Fibroblast of lung (primary cell): ENCODE measurements at regions not wholly inside any gene's neighbourhood (a gene's known extent, or its start where the extent isn't known, plus 50 kb on each side); places are given as distances from the start of the nearest gene placed in this dataset.

Source experiments
- DNase-seq, 2 donors: peaks; one replicate each; pipeline versions ENCODE4 v3.0.0 to v3.0.0-alpha.2; 2010; ENCODE audit warnings: low read depth in 2 of 2
- H2AFZ ChIP-seq: 2 replicates; pipeline ENCODE4 v1.5.1; 2012; ENCODE audit warnings: low read length, control low read depth, inconsistent platforms
- H3K27ac ChIP-seq: 2 replicates; pipeline ENCODE4 v1.5.1; 2011; ENCODE audit warnings: low read length, control low read depth; ENCODE audit not compliant: insufficient read depth
- H3K27me3 ChIP-seq: 2 replicates; pipeline ENCODE4 v1.5.1; 2011; ENCODE audit warnings: mild to moderate bottlenecking, low read length; ENCODE audit not compliant: control insufficient read depth, insufficient read depth
- H3K36me3 ChIP-seq: 2 replicates; pipeline ENCODE4 v1.5.1; 2011; ENCODE audit warnings: low read length; ENCODE audit not compliant: control insufficient read depth, insufficient read depth
- H3K4me1 ChIP-seq: 2 replicates; pipeline ENCODE4 v1.5.1; 2011; ENCODE audit warnings: low read length; ENCODE audit not compliant: control insufficient read depth, insufficient read depth; ENCODE audit errors: extremely low read depth
- H3K4me2 ChIP-seq: 2 replicates; pipeline ENCODE4 v1.5.1; 2011; ENCODE audit warnings: low read length, control low read depth; ENCODE audit not compliant: insufficient read depth; ENCODE audit errors: extremely low read depth
- H3K4me3 ChIP-seq, 4 experiments: fragments of 200-600 bp in 1 of 4; sonication (generic) in 1 of 4; replicated peaks in 1 of 4; 2 replicates each; pipeline ENCODE4 v1.5.1; 2011 to 2016; ENCODE audit warnings: low read length in 4 of 4, low read depth in 3 of 4, mild to moderate bottlenecking in 3 of 4, control low read depth in 2 of 4, inconsistent platforms in 1 of 4, mixed read lengths in 1 of 4; ENCODE audit not compliant: insufficient read depth in 1 of 4; ENCODE audit errors: control extremely low read depth in 1 of 4
- H3K79me2 ChIP-seq: 2 replicates; pipeline ENCODE4 v1.5.1; 2012; ENCODE audit warnings: mild to moderate bottlenecking, low read length, inconsistent platforms; ENCODE audit not compliant: control insufficient read depth, insufficient read depth
- H3K9ac ChIP-seq: 2 replicates; pipeline ENCODE4 v1.5.1; 2011; ENCODE audit warnings: mild to moderate bottlenecking, low read length, control low read depth; ENCODE audit not compliant: insufficient read depth
- H3K9me3 ChIP-seq: 2 replicates; pipeline ENCODE4 v1.5.1; 2012; ENCODE audit warnings: low read depth, low read length; ENCODE audit not compliant: control insufficient read depth, insufficient read depth
- H4K20me1 ChIP-seq: 2 replicates; pipeline ENCODE4 v1.5.1; 2011; ENCODE audit warnings: low read length; ENCODE audit not compliant: control insufficient read depth, insufficient read depth; ENCODE audit errors: extremely low read depth
- CTCF ChIP-seq, 2 donors: IDR thresholded peaks in 1 of 2; conservative IDR thresholded peaks in 1 of 2; 1 replicate in 1 of 2; 2 replicates in 1 of 2; pipeline ENCODE4 v1.5.1; 2011 to 2012; ENCODE audit warnings: low read length in 2 of 2, control low read depth in 1 of 2, inconsistent platforms in 1 of 2, low read depth in 1 of 2, mild to moderate bottlenecking in 1 of 2
- EZH2 ChIP-seq: IDR thresholded peaks from 2 replicates; pipeline ENCODE4 v1.5.1; 2012; ENCODE audit warnings: low read length, control low read depth, mild to moderate bottlenecking; ENCODE audit errors: missing control alignments

DNA sequence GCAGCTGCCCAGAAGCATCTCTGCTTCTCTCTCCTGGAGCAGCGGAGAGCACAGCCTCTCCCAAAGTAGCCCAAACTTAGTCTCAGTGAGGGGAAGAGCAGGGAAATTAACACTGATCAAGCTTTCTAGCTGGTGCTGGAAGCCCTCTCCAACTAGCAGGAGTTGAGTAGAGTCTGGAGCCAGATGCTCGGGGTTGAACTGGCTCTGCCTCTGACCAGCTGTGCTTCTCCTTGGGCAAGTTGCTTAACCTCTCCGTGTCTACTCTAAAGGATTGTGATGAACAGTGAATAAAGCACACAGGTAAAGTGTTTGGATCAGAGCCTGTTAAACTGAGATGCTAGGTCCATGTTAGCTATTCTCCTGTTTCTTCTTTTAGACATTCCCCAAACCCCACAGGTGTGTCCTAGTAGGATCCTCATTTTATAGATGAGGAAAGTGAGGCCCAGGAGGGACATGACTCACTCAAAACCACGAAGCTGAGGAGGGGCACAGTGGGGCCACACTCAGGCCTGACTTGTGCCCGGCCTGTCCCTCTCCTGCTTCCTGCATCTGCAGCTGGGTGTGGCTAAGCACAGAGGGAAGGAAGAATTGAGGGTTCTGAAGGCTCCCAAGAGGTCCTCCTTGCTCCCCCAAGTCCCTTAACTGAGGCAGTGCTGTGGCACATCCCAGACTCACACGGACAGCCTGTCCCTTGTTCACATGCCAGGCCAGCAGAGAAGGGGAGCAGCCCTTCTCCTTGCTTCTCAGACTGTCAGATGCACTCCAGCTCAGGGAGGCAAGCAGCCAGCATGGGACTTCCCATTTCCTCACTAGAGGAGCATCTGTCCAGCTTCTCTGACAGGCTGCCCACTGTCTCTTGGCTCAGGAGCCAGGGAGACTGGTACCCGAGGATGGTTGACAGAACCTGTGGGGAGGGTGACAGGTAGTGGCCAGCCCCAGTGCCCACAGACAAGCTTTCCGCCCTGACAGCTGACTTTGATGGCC is 152.0 kb upstream of the IGSF21 start:
- H3K4me2 ChIP-seq = no peak overlapping the region
- H3K79me2 ChIP-seq = no peaks in the 10 kb centered on the region
- no peak overlapping the region for H3K27ac ChIP-seq
- no peaks in the 10 kb centered on the region for H3K9me3 ChIP-seq
- no peaks in the 10 kb centered on the region for H3K36me3 ChIP-seq
- no peak for TF ChIP-seq EZH2
- no peak for TF ChIP-seq CTCF (conservative IDR thresholded peaks at IDR 0.05 in 1 of 2, IDR thresholded peaks at IDR 0.05 in 1 of 2; ENCODE audit: low read depth in 1 of 2, low read length in 2 of 2)
- no peak for DNase-seq
- H3K4me1 ChIP-seq = no peaks in the 10 kb centered on the region
- H4K20me1 ChIP-seq = no peaks in the 10 kb centered on the region
- no peak overlapping the region for H3K4me3 ChIP-seq
- no peak overlapping the region for H2AFZ ChIP-seq
- H3K27me3 ChIP-seq = no peaks in the 10 kb centered on the region
- no peak overlapping the region for H3K9ac ChIP-seq

DNA sequence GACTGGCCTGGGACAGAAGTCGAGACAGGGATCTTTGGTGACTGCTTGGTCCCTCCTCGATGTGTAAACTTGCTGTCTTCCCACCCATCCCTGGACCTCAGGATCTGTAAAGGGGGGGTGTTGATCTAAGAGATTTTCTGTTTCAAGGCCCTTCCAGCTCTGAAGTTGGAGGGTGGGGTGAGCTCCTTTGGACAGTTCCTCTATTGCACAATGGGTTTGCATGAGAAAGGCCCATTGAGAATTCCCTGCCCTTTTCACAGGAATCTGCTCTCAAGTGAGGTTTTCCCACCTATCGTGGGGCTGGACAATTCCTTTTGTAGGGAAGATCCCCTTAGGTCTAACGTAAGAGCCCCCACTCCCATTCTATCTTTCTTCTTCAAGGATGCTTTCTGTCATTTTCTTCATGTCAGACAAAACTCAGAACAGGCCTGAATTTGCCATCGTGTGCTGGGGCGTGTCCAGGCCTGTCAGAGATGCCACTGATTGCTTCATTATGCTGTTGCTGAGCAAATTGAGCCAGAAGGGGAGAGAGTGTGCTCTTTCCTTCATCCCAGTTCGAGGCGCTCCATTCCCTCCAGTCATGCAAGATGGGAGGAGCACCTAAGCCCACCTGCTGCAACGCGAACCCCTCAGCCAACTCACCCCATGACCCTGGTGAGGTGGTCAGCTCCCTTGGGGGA is 149.9 kb upstream of the IGSF21 start:
- no peak for DNase-seq
- no peaks in the 10 kb centered on the region for H3K79me2 ChIP-seq
- no peak overlapping the region for H3K4me2 ChIP-seq
- H3K4me1 ChIP-seq = no peaks in the 10 kb centered on the region
- no peaks in the 10 kb centered on the region for H3K9me3 ChIP-seq
- H2AFZ ChIP-seq = no peak overlapping the region
- no peak overlapping the region for H3K4me3 ChIP-seq
- H3K9ac ChIP-seq = no peak overlapping the region
- no peak overlapping the region for H3K27ac ChIP-seq
- no peaks in the 10 kb centered on the region for H3K27me3 ChIP-seq
- TF ChIP-seq EZH2 = no peak
- TF ChIP-seq CTCF (conservative IDR thresholded peaks at IDR 0.05 in 1 of 2, IDR thresholded peaks at IDR 0.05 in 1 of 2; ENCODE audit: low read depth in 1 of 2, low read length in 2 of 2) = no peak
- no peaks in the 10 kb centered on the region for H4K20me1 ChIP-seq
- H3K36me3 ChIP-seq = no peaks in the 10 kb centered on the region

DNA sequence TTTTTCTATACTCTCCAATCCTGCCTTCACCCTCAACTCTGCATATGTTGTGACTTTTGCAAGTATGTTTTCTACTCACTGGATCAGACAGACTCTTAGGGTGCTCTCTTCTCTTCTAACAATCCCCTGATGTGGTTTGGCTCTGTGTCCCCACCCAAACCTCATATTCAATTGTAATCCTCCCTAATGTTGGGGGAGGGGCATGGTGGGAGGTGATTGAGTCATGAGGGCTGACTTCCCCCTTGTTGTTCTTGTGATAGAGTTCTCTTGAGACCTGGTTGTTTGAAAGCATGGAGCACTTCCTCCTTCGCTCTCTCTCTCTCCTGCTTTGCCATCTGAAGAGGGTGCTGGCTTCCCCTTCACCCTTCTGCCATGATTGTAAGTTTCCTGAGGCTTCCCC is 148.9 kb upstream of the IGSF21 start:
- Histone ChIP-seq H3K4me3 (no peak overlapping the region), H3K36me3 (no peaks in the 10 kb centered on the region), H3K9ac (no peak overlapping the region), H3K4me2 (no peak overlapping the region), H3K9me3 (no peaks in the 10 kb centered on the region), H2AFZ (no peak overlapping the region), H4K20me1 (no peaks in the 10 kb centered on the region), H3K27me3 (no peaks in the 10 kb centered on the region), H3K79me2 (no peaks in the 10 kb centered on the region), H3K27ac (no peak overlapping the region), H3K4me1 (no peaks in the 10 kb centered on the region)
- TF ChIP-seq CTCF (conservative IDR thresholded peaks at IDR 0.05 in 1 of 2, IDR thresholded peaks at IDR 0.05 in 1 of 2; ENCODE audit: low read depth in 1 of 2, low read length in 2 of 2) (no peak), EZH2 (no peak)
- DNase-seq = no peak
